ENCODE measurements at regions not wholly inside any gene's neighbourhood (a gene's known extent, or its start where the extent isn't known, plus 50 kb on each side); places are given as distances from the start of the nearest gene placed in this dataset.

DNA sequence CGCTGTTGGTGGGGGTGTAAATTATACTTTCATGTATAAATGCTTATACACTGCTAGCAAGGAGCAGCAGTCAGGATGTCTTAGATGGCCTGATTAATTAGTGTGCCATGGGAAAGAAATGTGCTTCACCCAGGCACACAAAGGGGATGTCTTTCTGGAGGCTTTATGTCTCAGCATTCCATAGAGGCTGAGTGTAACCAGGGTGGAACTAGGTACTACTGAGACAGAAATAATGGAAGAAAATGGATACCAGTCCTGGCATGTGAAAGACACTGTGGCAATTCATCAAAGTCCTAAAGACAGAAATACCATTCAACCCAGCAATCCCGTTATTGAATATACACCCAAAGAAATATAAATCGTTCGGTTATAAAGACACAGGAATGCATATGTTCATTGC is 52.5 kb downstream of the PF4 start:
- Histone ChIP-seq H3K4me3 (no peak overlapping the region), H3K9me3 (replicated peaks) (no peaks in the 10 kb centered on the region), H3K4me1 (replicated peaks) (no peaks in the 10 kb centered on the region), H3K36me3 (no peaks in the 10 kb centered on the region), H3K27ac (no peak overlapping the region), H3K27me3 (replicated peaks) (no peaks in the 10 kb centered on the region)
- no peak for DNase-seq (ENCODE audit: low read depth in 1 of 2, low spot score in 2 of 2)

- H3K27me3 ChIP-seq (replicated peaks): no peaks in the 10 kb centered on the region
- DNase-seq (ENCODE audit: low read depth in 1 of 2, low spot score in 2 of 2): no peak
- H3K36me3 ChIP-seq: no peaks in the 10 kb centered on the region
- no peak overlapping the region for H3K4me3 ChIP-seq
- no peaks in the 10 kb centered on the region for H3K4me1 ChIP-seq (replicated peaks)
- no peak overlapping the region for H3K27ac ChIP-seq
- no peaks in the 10 kb centered on the region for H3K9me3 ChIP-seq (replicated peaks)
Observed at GRCh38 chr4:73923631-73923937, 54.4 kb downstream of the CXCL1 start.

DNA sequence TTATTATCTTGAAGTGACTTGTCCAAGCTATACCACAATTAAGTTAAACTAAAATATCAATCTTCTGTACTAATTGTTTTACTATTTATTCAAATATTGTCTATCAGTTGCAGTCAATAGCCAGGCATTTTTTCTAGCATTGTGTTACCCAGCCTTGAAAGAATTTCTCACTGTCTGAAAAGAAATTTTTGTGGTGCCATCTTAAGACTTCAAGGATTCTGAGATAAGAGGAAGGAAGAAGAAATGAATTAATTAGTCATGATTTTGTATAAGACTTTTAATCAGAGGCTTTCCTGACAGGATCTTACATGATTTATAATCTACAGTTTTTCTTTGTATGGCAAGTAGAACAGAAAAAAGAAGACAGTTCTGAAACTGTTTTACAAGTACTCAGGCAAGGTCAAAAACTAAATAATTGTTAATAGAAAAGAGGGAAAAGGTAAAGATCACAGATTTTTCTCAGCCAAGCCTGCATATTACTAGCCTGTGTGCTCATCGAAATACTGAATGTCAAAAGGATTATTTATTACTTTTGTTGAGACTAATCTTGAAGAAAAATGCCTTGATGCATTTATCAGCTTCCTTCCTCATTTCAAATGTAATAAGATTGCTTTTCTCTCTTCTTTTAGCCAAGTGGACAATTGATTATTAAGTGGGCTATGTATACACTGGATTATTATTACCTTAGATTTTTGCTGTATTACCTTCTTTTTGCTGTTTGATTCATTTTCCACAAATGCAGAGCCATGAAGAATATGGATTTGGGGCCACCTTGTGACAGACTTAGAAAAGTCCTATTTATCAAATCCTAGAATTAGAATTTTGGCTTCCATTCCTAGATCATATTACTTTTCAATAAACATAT is 53.8 kb downstream of the CXCL1 start:
- H3K36me3 ChIP-seq: no peaks in the 10 kb centered on the region
- peak in 1 of 2 experiments; percentile 21 for DNase-seq (ENCODE audit: low read depth in 1 of 2, low spot score in 2 of 2)
- H3K27me3 ChIP-seq (replicated peaks): no peaks in the 10 kb centered on the region
- H3K4me3 ChIP-seq: no peak overlapping the region
- no peak overlapping the region for H3K27ac ChIP-seq
- no peaks in the 10 kb centered on the region for H3K9me3 ChIP-seq (replicated peaks)
- peaks cover 4% of the 10 kb centered on the region for H3K4me1 ChIP-seq (replicated peaks)

- H3K4me3 ChIP-seq: no peak overlapping the region
- DNase-seq (ENCODE audit: low read depth in 1 of 2, low spot score in 2 of 2): no peak
- no peak overlapping the region for H3K27ac ChIP-seq
- no peaks in the 10 kb centered on the region for H3K27me3 ChIP-seq (replicated peaks)
- no peaks in the 10 kb centered on the region for H3K36me3 ChIP-seq
- no peaks in the 10 kb centered on the region for H3K9me3 ChIP-seq (replicated peaks)
- H3K4me1 ChIP-seq (replicated peaks): peaks cover 11% of the 10 kb centered on the region
Observed at GRCh38 chr4:73922317-73922716, 53.1 kb downstream of the CXCL1 start.
